H9 (cell line): ENCODE measurements at regions not wholly inside any gene's neighbourhood (a gene's known extent, or its start where the extent isn't known, plus 50 kb on each side); places are given as distances from the start of the nearest gene placed in this dataset.

Experiments
- DNase-seq: peaks from one replicate; pipeline ENCODE4 v3.0.0-alpha.2; 2017
- H2AFZ ChIP-seq: one replicate; pipeline ENCODE4 v1.6.1; 2013; ENCODE audit warnings: mild to moderate bottlenecking, low read length, control low read depth, moderate library complexity
- H2AK5ac ChIP-seq: 2 replicates; pipeline ENCODE4 v1.6.1; 2013; ENCODE audit warnings: low read length, control low read depth, mixed read lengths; ENCODE audit not compliant: insufficient read length
- H2BK120ac ChIP-seq: one replicate; pipeline ENCODE4 v1.6.1; 2013; ENCODE audit warnings: low read depth, mild to moderate bottlenecking, low read length, control low read depth, inconsistent platforms; ENCODE audit not compliant: poor library complexity, severe bottlenecking
- H2BK12ac ChIP-seq: 2 replicates; pipeline ENCODE4 v1.6.1; 2013; ENCODE audit warnings: low read length, control low read depth, mixed read lengths, low read depth; ENCODE audit not compliant: insufficient read length
- H2BK15ac ChIP-seq: 2 replicates; pipeline ENCODE4 v1.6.1; 2013; ENCODE audit warnings: low read depth, low read length, control low read depth
- H2BK20ac ChIP-seq: one replicate; pipeline ENCODE4 v1.6.1; 2013; ENCODE audit warnings: low read depth, mild to moderate bottlenecking, low read length, control low read depth, inconsistent platforms; ENCODE audit not compliant: poor library complexity, severe bottlenecking
- H2BK5ac ChIP-seq: 2 replicates; pipeline ENCODE4 v1.6.1; 2013; ENCODE audit warnings: low read length, control low read depth, mixed read lengths; ENCODE audit not compliant: insufficient read length
- H3K14ac ChIP-seq: 2 replicates; pipeline ENCODE4 v1.6.1; 2013; ENCODE audit warnings: low read length, control low read depth; ENCODE audit not compliant: insufficient read depth
- H3K18ac ChIP-seq: 2 replicates; pipeline ENCODE4 v1.6.1; 2013; ENCODE audit warnings: low read depth, mild to moderate bottlenecking, mixed read lengths, low read length, control low read depth; ENCODE audit not compliant: insufficient read length
- H3K23ac ChIP-seq: 2 replicates; pipeline ENCODE4 v1.6.1; 2013; ENCODE audit warnings: low read length, control low read depth, mixed read lengths, low read depth; ENCODE audit not compliant: insufficient read length
- H3K23me2 ChIP-seq: 2 replicates; pipeline ENCODE4 v1.6.1; 2013; ENCODE audit warnings: low read depth, mild to moderate bottlenecking, mixed read lengths, low read length, control low read depth; ENCODE audit not compliant: insufficient read length, poor library complexity, severe bottlenecking
- H3K27ac ChIP-seq: 2 replicates; pipeline ENCODE4 v1.5.1; 2013; ENCODE audit warnings: low read length, control low read depth, mixed read lengths, low read depth; ENCODE audit not compliant: insufficient read length
- H3K27me3 ChIP-seq: 2 replicates; pipeline ENCODE4 v1.6.1; 2013; ENCODE audit warnings: low read length, control low read depth, inconsistent platforms; ENCODE audit not compliant: insufficient read depth
- H3K4ac ChIP-seq: 2 replicates; pipeline ENCODE4 v1.6.1; 2013; ENCODE audit warnings: low read depth, mild to moderate bottlenecking, control low read depth, inconsistent platforms, low read length, moderate library complexity
- H3K4me1 ChIP-seq: 2 replicates; pipeline ENCODE4 v1.6.1; 2013; ENCODE audit warnings: low read length, control low read depth, inconsistent platforms; ENCODE audit not compliant: insufficient read depth
- H3K4me2 ChIP-seq: 2 replicates; pipeline ENCODE4 v1.6.1; 2013; ENCODE audit warnings: low read length, control low read depth, mixed read lengths; ENCODE audit not compliant: insufficient read length, insufficient read depth
- H3K56ac ChIP-seq: 2 replicates; pipeline ENCODE4 v1.6.1; 2013; ENCODE audit warnings: low read depth, mild to moderate bottlenecking, mixed read lengths, low read length, control low read depth; ENCODE audit not compliant: insufficient read length
- H3K79me1 ChIP-seq: 2 replicates; pipeline ENCODE4 v1.6.1; 2013; ENCODE audit warnings: low read depth, mild to moderate bottlenecking, moderate library complexity, low read length, control low read depth, inconsistent platforms; ENCODE audit not compliant: insufficient read depth, poor library complexity, severe bottlenecking
- H3K79me2 ChIP-seq: 2 replicates; pipeline ENCODE4 v1.6.1; 2013; ENCODE audit warnings: low read length, control low read depth, inconsistent platforms; ENCODE audit not compliant: insufficient read depth
- H3K9ac ChIP-seq: 2 replicates; pipeline ENCODE4 v1.6.1; 2013; ENCODE audit warnings: low read length, control low read depth, mixed read lengths; ENCODE audit not compliant: insufficient read length; ENCODE audit errors: extremely low read depth
- H3K9me3 ChIP-seq: one replicate; pipeline ENCODE4 v1.6.1; 2013; ENCODE audit warnings: low read depth, low read length, inconsistent platforms; ENCODE audit not compliant: control insufficient read depth
- H3T11ph ChIP-seq: one replicate; pipeline ENCODE4 v1.6.1; 2013; ENCODE audit warnings: mild to moderate bottlenecking, low read length, control low read depth, inconsistent platforms
- H4K20me1 ChIP-seq: one replicate; pipeline ENCODE4 v1.6.1; 2013; ENCODE audit not compliant: control insufficient read depth, insufficient read length, insufficient read depth
- H4K5ac ChIP-seq: 2 replicates; pipeline ENCODE4 v1.6.1; 2013; ENCODE audit warnings: low read depth, mild to moderate bottlenecking, mixed read lengths, low read length, control low read depth; ENCODE audit not compliant: insufficient read length
- H4K8ac ChIP-seq: replicated peaks from 2 replicates; pipeline ENCODE4 v1.6.1; 2013; ENCODE audit warnings: low read length, control low read depth, mixed read lengths, low read depth; ENCODE audit not compliant: insufficient read length
- H4K91ac ChIP-seq: 2 replicates; pipeline ENCODE4 v1.6.1; 2013; ENCODE audit warnings: low read depth, mild to moderate bottlenecking, moderate library complexity, mixed read lengths, low read length, control low read depth; ENCODE audit not compliant: insufficient read length
- H3K27ac Mint-ChIP-seq, 3 experiments: 2 replicates in 2 of 3; 3 replicates in 1 of 3; pipeline ENCODE4 v1.8.0; 2020 to 2021; ENCODE audit warnings: mixed read lengths in 3 of 3, mild to moderate bottlenecking in 1 of 3, moderate library complexity in 1 of 3
- H3K27me3 Mint-ChIP-seq: 2 replicates; pipeline ENCODE4 v1.8.0; 2021; ENCODE audit warnings: low read depth, mild to moderate bottlenecking, moderate library complexity, mixed read lengths
- H3K36me3 Mint-ChIP-seq, 3 experiments: 2 replicates in 2 of 3; 3 replicates in 1 of 3; pipeline ENCODE4 v1.8.0; 2020 to 2021; ENCODE audit warnings: low read depth in 3 of 3, mixed read lengths in 3 of 3; ENCODE audit not compliant: insufficient read depth in 1 of 3
- H3K4me1 Mint-ChIP-seq, 2 experiments: 2 replicates each; pipeline ENCODE4 v1.8.0; 2020; ENCODE audit warnings: mixed read lengths in 2 of 2
- H3K4me3 Mint-ChIP-seq, 2 experiments: 2 replicates in 1 of 2; 3 replicates in 1 of 2; pipeline ENCODE4 v1.8.0; 2020 to 2021; ENCODE audit warnings: mild to moderate bottlenecking in 2 of 2, mixed read lengths in 2 of 2, moderate library complexity in 1 of 2
- H3K9me3 Mint-ChIP-seq, 2 experiments: 2 replicates in 1 of 2; 3 replicates in 1 of 2; pipeline ENCODE4 v1.8.0; 2020; ENCODE audit warnings: mild to moderate bottlenecking in 2 of 2, mixed read lengths in 2 of 2, moderate library complexity in 1 of 2
- CTCF ChIP-seq: fragments of 200-600 bp; sonication (generic); conservative IDR thresholded peaks from 3 replicates; pipeline ENCODE4 v1.8.0; 2021; ENCODE audit warnings: antibody characterized with exemption, mild to moderate bottlenecking
- WGBS: extraction: QIAGEN DNeasy Blood & Tissue Kit; methylation state at CpG from one replicate; pipeline ENCODE4 v1.1.7; 2013; ENCODE audit warnings: missing lambda C conversion rate, low lambda C conversion rate, mixed read lengths; ENCODE audit not compliant: insufficient read length; ENCODE audit errors: extremely low coverage; 5-methylcytosine and 5-hydroxymethylcytosine counted together

- no peaks in the 10 kb centered on the region for H3K79me2 ChIP-seq
- Mint-ChIP-seq H3K9me3 (peaks cover 17 to 23% of the 10 kb centered on the region in 2 experiments), H3K27me3 (no peaks in the 10 kb centered on the region), H3K36me3 (peaks cover 0 to 10% (median 1%) of the 10 kb centered on the region in 3 experiments; a peak in 2 of 7 replicates), H3K27ac (no peak overlapping the region), H3K4me1 (no peaks in the 10 kb centered on the region), H3K4me3 (no peak overlapping the region)
- H3K4me1 ChIP-seq = no peaks in the 10 kb centered on the region
- no peak overlapping the region for H2BK120ac ChIP-seq
- H3T11ph ChIP-seq = no peak overlapping the region
- H3K9ac ChIP-seq = no peak overlapping the region
- no peak overlapping the region for H2AK5ac ChIP-seq
- no peak overlapping the region for H3K4ac ChIP-seq
- no peak overlapping the region for H3K4me2 ChIP-seq
- no peaks in the 10 kb centered on the region for H3K27me3 ChIP-seq
- no peak for DNase-seq
- H2BK15ac ChIP-seq = no peak overlapping the region
- WGBS = no CpG with 5 or more reads among the region's 2 CpGs
- H4K91ac ChIP-seq = no peak overlapping the region
- H3K23ac ChIP-seq = no peak overlapping the region
- no peaks in the 10 kb centered on the region for H3K9me3 ChIP-seq
- H4K20me1 ChIP-seq = no peaks in the 10 kb centered on the region
- no peak overlapping the region for H3K56ac ChIP-seq
- H4K5ac ChIP-seq = no peak overlapping the region
- no peaks in the 10 kb centered on the region for H3K79me1 ChIP-seq
- H2BK12ac ChIP-seq = no peak overlapping the region
- no peak overlapping the region for H4K8ac ChIP-seq
- H3K23me2 ChIP-seq = no peaks in the 10 kb centered on the region
- H3K27ac ChIP-seq = no peak overlapping the region
- H2BK5ac ChIP-seq = no peak overlapping the region
- no peak overlapping the region for H2AFZ ChIP-seq
- H2BK20ac ChIP-seq = no peak overlapping the region
- H3K18ac ChIP-seq = no peak overlapping the region
- no peak overlapping the region for H3K14ac ChIP-seq
- no peak for TF ChIP-seq CTCF
Observed at GRCh38 chr5:33260098-33260497, 180.7 kb upstream of the TARS1 start.
